ENCODE measurements at regions not wholly inside any gene's neighbourhood (a gene's known extent, or its start where the extent isn't known, plus 50 kb on each side); places are given as distances from the start of the nearest gene placed in this dataset.

DNA sequence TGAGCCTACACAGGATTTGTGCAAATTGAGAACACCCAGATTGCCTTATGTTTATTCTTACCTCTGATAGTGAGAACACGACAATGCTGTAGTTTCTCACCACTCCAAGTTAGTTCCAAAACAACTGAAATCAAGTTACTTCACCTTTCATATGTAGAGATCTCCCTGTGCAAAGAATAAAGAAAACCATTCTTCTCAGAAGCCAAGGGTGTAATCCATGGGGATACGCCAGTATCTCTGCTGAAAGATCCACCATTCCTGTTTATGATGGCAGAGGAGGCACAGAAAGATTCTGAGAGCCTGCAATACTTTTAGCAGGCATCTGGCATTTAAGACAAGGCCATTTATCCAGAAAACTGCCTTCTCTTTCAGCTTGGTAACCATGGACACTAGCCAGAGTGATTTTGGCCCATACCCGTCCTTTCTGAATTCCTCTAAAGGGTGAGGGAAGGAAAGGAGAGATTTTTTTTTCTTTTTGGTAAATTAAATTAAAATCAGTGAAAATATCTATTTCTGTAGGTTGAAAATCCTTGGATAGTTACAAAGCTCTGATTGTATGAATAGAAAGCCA, 355.4 kb upstream of the FAR2 start:
- Histone ChIP-seq H3K79me2 (ENCODE audit: insufficient read depth, low read length) (no peaks in the 10 kb centered on the region), H4K20me1 (ENCODE audit: insufficient read depth, low read length) (no peaks in the 10 kb centered on the region), H3K4me3 (ENCODE audit: low read depth in 1 of 2, low read length in 2 of 2) (no peak overlapping the region), H2AFZ (ENCODE audit: low read depth, low read length) (no peak overlapping the region), H3K9ac (ENCODE audit: low read depth, low read length) (no peak overlapping the region), H3K4me2 (ENCODE audit: insufficient read depth, low read length) (no peak overlapping the region), H3K27ac (ENCODE audit: low read length) (no peak overlapping the region), H3K27me3 (ENCODE audit: insufficient read depth, low read length, poor library complexity) (no peaks in the 10 kb centered on the region), H3K9me3 (ENCODE audit: insufficient read depth, low read length, severe bottlenecking) (no peaks in the 10 kb centered on the region), H3K36me3 (ENCODE audit: insufficient read depth, low read length) (no peaks in the 10 kb centered on the region), H3K4me1 (ENCODE audit: insufficient read depth, low read length) (no peaks in the 10 kb centered on the region)
- DNase-seq (no peak), ATAC-seq (ENCODE audit: insufficient read depth, low read depth) (no peak)
- no peak for TF ChIP-seq EZH2 (IDR thresholded peaks at IDR 0.05; ENCODE audit: borderline replicate concordance, low read depth, low read length, severe bottlenecking)
- TF ChIP-seq, protein P1, sequence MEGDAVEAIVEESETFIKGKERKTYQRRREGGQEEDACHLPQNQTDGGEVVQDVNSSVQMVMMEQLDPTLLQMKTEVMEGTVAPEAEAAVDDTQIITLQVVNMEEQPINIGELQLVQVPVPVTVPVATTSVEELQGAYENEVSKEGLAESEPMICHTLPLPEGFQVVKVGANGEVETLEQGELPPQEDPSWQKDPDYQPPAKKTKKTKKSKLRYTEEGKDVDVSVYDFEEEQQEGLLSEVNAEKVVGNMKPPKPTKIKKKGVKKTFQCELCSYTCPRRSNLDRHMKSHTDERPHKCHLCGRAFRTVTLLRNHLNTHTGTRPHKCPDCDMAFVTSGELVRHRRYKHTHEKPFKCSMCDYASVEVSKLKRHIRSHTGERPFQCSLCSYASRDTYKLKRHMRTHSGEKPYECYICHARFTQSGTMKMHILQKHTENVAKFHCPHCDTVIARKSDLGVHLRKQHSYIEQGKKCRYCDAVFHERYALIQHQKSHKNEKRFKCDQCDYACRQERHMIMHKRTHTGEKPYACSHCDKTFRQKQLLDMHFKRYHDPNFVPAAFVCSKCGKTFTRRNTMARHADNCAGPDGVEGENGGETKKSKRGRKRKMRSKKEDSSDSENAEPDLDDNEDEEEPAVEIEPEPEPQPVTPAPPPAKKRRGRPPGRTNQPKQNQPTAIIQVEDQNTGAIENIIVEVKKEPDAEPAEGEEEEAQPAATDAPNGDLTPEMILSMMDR (IDR thresholded peaks at IDR 0.05; ENCODE audit: borderline replicate concordance, extremely low read depth, low read length, poor library complexity, severe bottlenecking), result no peak

DNA sequence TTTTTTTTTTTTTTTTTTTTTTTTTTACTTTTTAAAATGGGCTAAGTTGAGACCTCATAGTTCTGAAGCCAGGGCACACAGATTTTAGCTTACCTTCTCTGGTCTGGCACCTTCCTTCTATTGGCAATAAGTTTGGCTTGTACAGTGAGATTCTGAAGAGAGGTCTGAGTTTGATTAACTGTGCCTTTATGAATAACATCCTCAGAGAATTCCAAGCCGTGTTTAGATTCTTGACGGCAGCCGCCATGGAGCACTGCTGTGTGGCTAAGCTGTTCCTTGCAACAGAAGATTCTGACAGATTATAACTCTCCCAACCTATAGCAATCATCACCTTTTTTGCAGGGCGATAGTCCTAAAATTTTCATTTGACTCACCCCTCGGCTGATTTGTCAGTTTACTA, 354.9 kb upstream of the FAR2 start:
- no peak for ATAC-seq (ENCODE audit: insufficient read depth, low read depth)
- TF ChIP-seq, protein P1 (IDR thresholded peaks at IDR 0.05; ENCODE audit: borderline replicate concordance, extremely low read depth, low read length, poor library complexity, severe bottlenecking), result no peak
- TF ChIP-seq EZH2 (IDR thresholded peaks at IDR 0.05; ENCODE audit: borderline replicate concordance, low read depth, low read length, severe bottlenecking), result no peak
- DNase-seq, result no peak

DNA sequence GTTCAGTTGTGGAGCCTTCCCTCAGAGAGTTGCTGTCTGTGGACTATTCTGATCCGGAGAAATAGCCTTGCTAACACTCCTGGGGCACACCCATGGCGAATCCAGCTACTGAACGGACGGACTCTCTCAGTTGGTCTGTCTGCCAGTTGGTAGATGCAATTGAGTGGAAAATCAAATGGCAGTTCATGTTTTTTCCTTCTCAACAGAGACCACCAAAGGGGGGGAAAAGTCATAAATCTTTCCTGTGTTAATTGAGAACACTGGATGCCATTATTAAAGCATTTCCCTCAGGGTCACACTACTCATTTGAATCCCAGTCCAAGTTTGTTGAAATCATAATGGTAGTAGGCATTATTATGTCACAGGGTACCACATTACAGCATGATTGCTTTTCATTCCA, 354.3 kb upstream of the FAR2 start:
- Histone ChIP-seq H3K4me3 (ENCODE audit: low read depth in 1 of 2, low read length in 2 of 2) (no peak overlapping the region), H3K4me1 (ENCODE audit: insufficient read depth, low read length) (no peaks in the 10 kb centered on the region), H3K4me2 (ENCODE audit: insufficient read depth, low read length) (no peak overlapping the region), H3K9me3 (ENCODE audit: insufficient read depth, low read length, severe bottlenecking) (no peaks in the 10 kb centered on the region), H3K27me3 (ENCODE audit: insufficient read depth, low read length, poor library complexity) (no peaks in the 10 kb centered on the region), H3K27ac (ENCODE audit: low read length) (no peak overlapping the region), H4K20me1 (ENCODE audit: insufficient read depth, low read length) (no peaks in the 10 kb centered on the region), H3K36me3 (ENCODE audit: insufficient read depth, low read length) (no peaks in the 10 kb centered on the region), H3K79me2 (ENCODE audit: insufficient read depth, low read length) (no peaks in the 10 kb centered on the region), H3K9ac (ENCODE audit: low read depth, low read length) (no peak overlapping the region), H2AFZ (ENCODE audit: low read depth, low read length) (no peak overlapping the region)
- DNase-seq, result no peak
- no peak for TF ChIP-seq EZH2 (IDR thresholded peaks at IDR 0.05; ENCODE audit: borderline replicate concordance, low read depth, low read length, severe bottlenecking)
- TF ChIP-seq, protein P1 (IDR thresholded peaks at IDR 0.05; ENCODE audit: borderline replicate concordance, extremely low read depth, low read length, poor library complexity, severe bottlenecking), result no peak
- no peak for ATAC-seq (ENCODE audit: insufficient read depth, low read depth)

More for the DNA sequence above, 354.9 kb upstream of the FAR2 start:
- Histone ChIP-seq H3K79me2 (ENCODE audit: insufficient read depth, low read length) (no peaks in the 10 kb centered on the region), H3K9me3 (ENCODE audit: insufficient read depth, low read length, severe bottlenecking) (no peaks in the 10 kb centered on the region), H4K20me1 (ENCODE audit: insufficient read depth, low read length) (no peaks in the 10 kb centered on the region), H3K27me3 (ENCODE audit: insufficient read depth, low read length, poor library complexity) (no peaks in the 10 kb centered on the region), H2AFZ (ENCODE audit: low read depth, low read length) (no peak overlapping the region), H3K4me1 (ENCODE audit: insufficient read depth, low read length) (no peaks in the 10 kb centered on the region), H3K36me3 (ENCODE audit: insufficient read depth, low read length) (no peaks in the 10 kb centered on the region), H3K4me2 (ENCODE audit: insufficient read depth, low read length) (no peak overlapping the region), H3K27ac (ENCODE audit: low read length) (no peak overlapping the region), H3K9ac (ENCODE audit: low read depth, low read length) (no peak overlapping the region), H3K4me3 (ENCODE audit: low read depth in 1 of 2, low read length in 2 of 2) (no peak overlapping the region)

DNA sequence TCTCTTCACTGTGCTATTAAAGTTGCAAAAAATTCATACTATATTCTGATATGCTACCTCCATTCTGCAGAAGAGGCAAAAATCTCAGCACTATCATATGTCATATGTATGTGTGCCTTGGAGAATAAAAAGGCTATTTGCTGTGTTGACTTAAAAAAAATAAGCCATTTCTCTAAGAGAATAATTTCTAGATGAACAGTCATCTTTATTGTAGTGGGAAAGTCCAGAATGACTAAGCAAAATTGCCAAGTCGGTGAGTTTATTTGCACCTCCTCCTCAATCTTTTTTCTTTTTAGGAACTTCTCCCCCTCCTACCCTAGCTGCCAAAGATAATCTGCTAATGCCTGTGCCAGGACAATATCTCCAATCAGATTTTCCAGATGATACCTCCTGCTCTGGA, 353.8 kb upstream of the FAR2 start:
- DNase-seq (no peak), ATAC-seq (ENCODE audit: insufficient read depth, low read depth) (no peak)
- no peak overlapping the region for H3K9ac ChIP-seq (ENCODE audit: low read depth, low read length)
- H3K79me2 ChIP-seq (ENCODE audit: insufficient read depth, low read length), result no peaks in the 10 kb centered on the region
- no peaks in the 10 kb centered on the region for H4K20me1 ChIP-seq (ENCODE audit: insufficient read depth, low read length)
- no peak for TF ChIP-seq EZH2 (IDR thresholded peaks at IDR 0.05; ENCODE audit: borderline replicate concordance, low read depth, low read length, severe bottlenecking)
- TF ChIP-seq, protein P1 (IDR thresholded peaks at IDR 0.05; ENCODE audit: borderline replicate concordance, extremely low read depth, low read length, poor library complexity, severe bottlenecking), result no peak
- no peak overlapping the region for H3K4me2 ChIP-seq (ENCODE audit: insufficient read depth, low read length)
- no peaks in the 10 kb centered on the region for H3K36me3 ChIP-seq (ENCODE audit: insufficient read depth, low read length)
- no peak overlapping the region for H3K4me3 ChIP-seq (ENCODE audit: low read depth in 1 of 2, low read length in 2 of 2)
- H3K27ac ChIP-seq (ENCODE audit: low read length), result no peak overlapping the region
- H3K9me3 ChIP-seq (ENCODE audit: insufficient read depth, low read length, severe bottlenecking), result no peaks in the 10 kb centered on the region
- H3K27me3 ChIP-seq (ENCODE audit: insufficient read depth, low read length, poor library complexity), result no peaks in the 10 kb centered on the region
- H2AFZ ChIP-seq (ENCODE audit: low read depth, low read length), result no peak overlapping the region
- H3K4me1 ChIP-seq (ENCODE audit: insufficient read depth, low read length), result no peaks in the 10 kb centered on the region
